ENCODE measurements at regions not wholly inside any gene's neighbourhood (a gene's known extent, or its start where the extent isn't known, plus 50 kb on each side); places are given as distances from the start of the nearest gene placed in this dataset.

GRCh38 chr7:21194936-21195335, 232.9 kb upstream of the SP4 start:
- Histone ChIP-seq H3K4me1 (ENCODE audit: control insufficient read depth in 1 of 2, insufficient read depth in 2 of 2, low read length in 2 of 2) (no peaks in the 10 kb centered on the region), H3K27me3 (ENCODE audit: control insufficient read depth in 2 of 2, insufficient read depth in 2 of 2, low read length in 2 of 2) (no peaks in the 10 kb centered on the region), H4K20me1 (ENCODE audit: insufficient read depth, low read length) (no peaks in the 10 kb centered on the region), H3K9me3 (replicated peaks in 1 of 2; ENCODE audit: control insufficient read depth in 1 of 2, insufficient read depth in 1 of 2, low read length in 2 of 2) (peaks cover 0 to 8% of the 10 kb centered on the region in 2 donors), H3K4me2 (replicated peaks; ENCODE audit: extremely low read depth, low read length, poor library complexity, severe bottlenecking) (no peak overlapping the region), H3K4me3 (replicated peaks in 1 of 3; ENCODE audit: low read depth in 2 of 3, low read length in 3 of 3) (no peak overlapping the region), H3K9ac (ENCODE audit: insufficient read depth, low read length, poor library complexity, severe bottlenecking) (no peak overlapping the region), H3K36me3 (replicated peaks in 1 of 2; ENCODE audit: control insufficient read depth in 1 of 2, insufficient read depth in 2 of 2, low read length in 2 of 2) (no peaks in the 10 kb centered on the region), H3K27ac (ENCODE audit: low read depth in 1 of 2, low read length in 2 of 2) (no peak overlapping the region), H2AFZ (ENCODE audit: insufficient read depth, low read depth, low read length, poor library complexity, severe bottlenecking) (no peak overlapping the region), H3K79me2 (ENCODE audit: insufficient read depth, low read length) (no peaks in the 10 kb centered on the region)
- DNase-seq = no peak
- H3K9me3 Mint-ChIP-seq = peaks cover 0 to 4% (median 2%) of the 10 kb centered on the region in 7 donors
- H3K4me3 Mint-ChIP-seq = no peak overlapping the region
- WGBS (ENCODE audit: insufficient coverage) = no CpG with 5 or more reads among the region's 4 CpGs
- no peaks in the 10 kb centered on the region for H3K4me1 Mint-ChIP-seq
- H3K27ac Mint-ChIP-seq = no peak overlapping the region
- H3K36me3 Mint-ChIP-seq = no peaks in the 10 kb centered on the region
- TF ChIP-seq CTCF (IDR thresholded peaks at IDR 0.05) = no peak
- peaks cover 0 to 1% (median 1%) of the 10 kb centered on the region in 3 donors for H3K27me3 Mint-ChIP-seq (ENCODE audit: low read depth in 3 of 3)
- intact Hi-C loops (cut with micrococcal nuclease) = no loop called here

DNA sequence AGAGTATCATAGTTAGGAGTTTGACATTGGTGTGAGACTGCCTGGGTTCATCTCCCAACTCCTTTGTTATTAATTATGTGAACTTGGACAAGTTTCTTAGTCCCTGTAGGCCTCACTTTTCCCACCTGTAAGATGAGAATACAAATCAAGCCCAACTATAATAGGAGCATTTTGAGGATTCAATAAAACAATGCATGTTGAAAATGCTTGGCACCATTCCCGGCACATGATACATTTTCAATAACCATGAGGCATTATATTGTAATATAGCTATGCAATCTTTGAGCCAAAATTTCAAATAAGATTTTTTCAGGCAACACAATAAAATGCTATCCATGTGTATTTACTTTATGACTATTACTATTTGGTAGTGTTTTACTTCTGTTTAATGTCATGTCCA, 229.0 kb upstream of the SP4 start:
- Histone ChIP-seq H3K9me3 (replicated peaks in 1 of 2; ENCODE audit: control insufficient read depth in 1 of 2, insufficient read depth in 1 of 2, low read length in 2 of 2) (peaks cover 0 to 8% of the 10 kb centered on the region in 2 donors), H3K36me3 (replicated peaks in 1 of 2; ENCODE audit: control insufficient read depth in 1 of 2, insufficient read depth in 2 of 2, low read length in 2 of 2) (no peaks in the 10 kb centered on the region), H3K4me1 (ENCODE audit: control insufficient read depth in 1 of 2, insufficient read depth in 2 of 2, low read length in 2 of 2) (no peaks in the 10 kb centered on the region), H3K27me3 (ENCODE audit: control insufficient read depth in 2 of 2, insufficient read depth in 2 of 2, low read length in 2 of 2) (no peaks in the 10 kb centered on the region), H2AFZ (ENCODE audit: insufficient read depth, low read depth, low read length, poor library complexity, severe bottlenecking) (no peak overlapping the region), H3K4me2 (replicated peaks; ENCODE audit: extremely low read depth, low read length, poor library complexity, severe bottlenecking) (no peak overlapping the region), H3K4me3 (replicated peaks in 1 of 3; ENCODE audit: low read depth in 2 of 3, low read length in 3 of 3) (no peak overlapping the region), H3K79me2 (ENCODE audit: insufficient read depth, low read length) (no peaks in the 10 kb centered on the region), H3K9ac (ENCODE audit: insufficient read depth, low read length, poor library complexity, severe bottlenecking) (no peak overlapping the region), H3K27ac (ENCODE audit: low read depth in 1 of 2, low read length in 2 of 2) (no peak overlapping the region), H4K20me1 (ENCODE audit: insufficient read depth, low read length) (no peaks in the 10 kb centered on the region)
- H3K4me1 Mint-ChIP-seq = no peaks in the 10 kb centered on the region
- intact Hi-C loops (cut with micrococcal nuclease) = no loop called here
- DNase-seq = no peak
- no peak overlapping the region for H3K4me3 Mint-ChIP-seq
- H3K27me3 Mint-ChIP-seq (ENCODE audit: low read depth in 3 of 3) = peaks cover 0 to 3% (median under 1%) of the 10 kb centered on the region in 3 donors
- no peaks in the 10 kb centered on the region for H3K36me3 Mint-ChIP-seq
- no CpG with 5 or more reads among the region's 1 CpG for WGBS (ENCODE audit: insufficient coverage)
- no peak for TF ChIP-seq CTCF (IDR thresholded peaks at IDR 0.05)
- no peak overlapping the region for H3K27ac Mint-ChIP-seq
- peaks cover 0 to 4% (median 2%) of the 10 kb centered on the region in 7 donors for H3K9me3 Mint-ChIP-seq

Measured in CD14-positive monocyte (primary cell).